Liver (tissue), 8 donors: ENCODE measurements at regions not wholly inside any gene's neighbourhood (a gene's known extent, or its start where the extent isn't known, plus 50 kb on each side); places are given as distances from the start of the nearest gene placed in this dataset.
A peak's percentile ranks its signal among the peaks of the same experiment; 100 is the strongest.

Source experiments
- DNase-seq: peaks from one replicate; pipeline ENCODE4 v3.0.0-alpha.2; 2017; ENCODE audit warnings: low spot score
- H3K27ac ChIP-seq, 2 donors: one replicate each; pipeline ENCODE4 v1.7.0; 2013; ENCODE audit warnings: inconsistent platforms in 2 of 2, low read length in 2 of 2, control low read depth in 1 of 2, low read depth in 1 of 2, mild to moderate bottlenecking in 1 of 2
- H3K27me3 ChIP-seq, 4 donors: one replicate each; pipeline versions ENCODE4 v1.6.1 to v1.7.0; 2013; ENCODE audit warnings: low read length in 3 of 4, inconsistent platforms in 1 of 4, mild to moderate bottlenecking in 1 of 4, moderate library complexity in 1 of 4; ENCODE audit not compliant: control insufficient read depth in 4 of 4, insufficient read depth in 4 of 4
- H3K36me3 ChIP-seq, 4 donors: one replicate each; pipeline versions ENCODE4 v1.6.1 to v1.7.0; 2013; ENCODE audit warnings: low read length in 3 of 4, mild to moderate bottlenecking in 3 of 4, low read depth in 1 of 4, moderate library complexity in 1 of 4; ENCODE audit not compliant: control insufficient read depth in 4 of 4, insufficient read depth in 3 of 4
- H3K4me1 ChIP-seq, 4 donors: one replicate each; pipeline versions ENCODE4 v1.6.1 to v1.7.0; 2013; ENCODE audit warnings: low read length in 3 of 4, mild to moderate bottlenecking in 3 of 4, moderate library complexity in 1 of 4; ENCODE audit not compliant: control insufficient read depth in 4 of 4, insufficient read depth in 4 of 4
- H3K4me3 ChIP-seq, 3 donors: one replicate each; pipeline versions ENCODE4 v1.6.1 to v1.7.0; 2013; ENCODE audit warnings: low read length in 3 of 3, control low read depth in 1 of 3, low read depth in 1 of 3, mild to moderate bottlenecking in 1 of 3
- H3K9ac ChIP-seq, 2 donors: one replicate each; pipeline ENCODE4 v1.7.0; 2013; ENCODE audit warnings: low read length in 2 of 2, mild to moderate bottlenecking in 2 of 2, moderate library complexity in 2 of 2, control low read depth in 1 of 2, low read depth in 1 of 2
- H3K9me3 ChIP-seq, 4 donors: one replicate each; pipeline versions ENCODE4 v1.6.1 to v1.7.0; 2013; ENCODE audit warnings: low read length in 3 of 4; ENCODE audit not compliant: control insufficient read depth in 4 of 4
- ATF3 ChIP-seq: IDR thresholded peaks from 2 replicates; pipeline ENCODE4 v1.6.1; 2016; ENCODE audit warnings: antibody characterized with exemption
- CTCF ChIP-seq: fragments of 150-350 bp; IDR thresholded peaks from 2 replicates; pipeline ENCODE4 v1.5.1; 2017; ENCODE audit warnings: improper control_type of control experiment, low read depth, low read length; ENCODE audit not compliant: missing input control
- EGR1 ChIP-seq, 2 donors: IDR thresholded peaks; 2 replicates each; pipeline ENCODE4 v1.6.1; 2016 to 2018; ENCODE audit warnings: antibody characterized with exemption in 2 of 2, low read depth in 2 of 2
- FOXA1 ChIP-seq: IDR thresholded peaks from 2 replicates; pipeline ENCODE4 v1.6.1; 2016; ENCODE audit warnings: antibody characterized with exemption
- FOXA2 ChIP-seq: IDR thresholded peaks from 2 replicates; pipeline ENCODE4 v1.6.1; 2016; ENCODE audit warnings: antibody characterized with exemption
- HNF4A ChIP-seq, 2 donors: conservative IDR thresholded peaks; 2 replicates each; pipeline ENCODE4 v1.6.1; 2016; ENCODE audit warnings: antibody characterized with exemption in 2 of 2, mild to moderate bottlenecking in 2 of 2
- HNF4G ChIP-seq: IDR thresholded peaks from 2 replicates; pipeline ENCODE4 v1.6.1; 2016; ENCODE audit warnings: antibody characterized with exemption
- JUND ChIP-seq, 2 donors: IDR thresholded peaks; 2 replicates each; pipeline ENCODE4 v1.6.1; 2016; ENCODE audit warnings: antibody characterized with exemption in 2 of 2
- MAX ChIP-seq: IDR thresholded peaks from 2 replicates; pipeline ENCODE4 v1.6.1; 2016; ENCODE audit warnings: antibody characterized with exemption
- NR2F2 ChIP-seq: IDR thresholded peaks from 2 replicates; pipeline ENCODE4 v1.6.1; 2016; ENCODE audit warnings: antibody characterized with exemption
- RAD21 ChIP-seq, 2 donors: IDR thresholded peaks; 2 replicates each; pipeline ENCODE4 v1.6.1; 2016; ENCODE audit warnings: antibody characterized with exemption in 2 of 2, mild to moderate bottlenecking in 2 of 2
- RXRA ChIP-seq, 2 donors: IDR thresholded peaks; 2 replicates each; pipeline ENCODE4 v1.6.1; 2017 to 2018; ENCODE audit warnings: antibody characterized with exemption in 2 of 2, mild to moderate bottlenecking in 1 of 2
- SP1 ChIP-seq: IDR thresholded peaks from 2 replicates; pipeline ENCODE4 v1.6.1; 2018; ENCODE audit warnings: antibody characterized with exemption, mild to moderate bottlenecking
- TAF1 ChIP-seq: conservative IDR thresholded peaks from 2 replicates; pipeline ENCODE4 v1.6.1; 2016; ENCODE audit warnings: antibody characterized with exemption, mild to moderate bottlenecking
- YY1 ChIP-seq: IDR thresholded peaks from 2 replicates; pipeline ENCODE4 v1.6.1; 2016; ENCODE audit warnings: antibody characterized with exemption, mild to moderate bottlenecking
- ZBTB33 ChIP-seq: IDR thresholded peaks from 2 replicates; pipeline ENCODE4 v1.6.1; 2016; ENCODE audit warnings: antibody characterized with exemption
- WGBS: extraction: QIAGEN DNeasy Blood & Tissue Kit; methylation state at CpG from one replicate; pipeline ENCODE4 v1.1.7; 2013; 5-methylcytosine and 5-hydroxymethylcytosine counted together
- donor health status: healthy.
- donor health status: healthy.
- donor health status: healthy.
- donor health status: healthy.
- donor health status: healthy.

- Histone ChIP-seq H3K4me1 (peaks cover 0 to 2% (median under 1%) of the 10 kb centered on the region in 4 donors), H3K27me3 (no peaks in the 10 kb centered on the region), H3K4me3 (no peak overlapping the region), H3K9me3 (no peaks in the 10 kb centered on the region), H3K36me3 (no peaks in the 10 kb centered on the region), H3K27ac (no peak overlapping the region), H3K9ac (no peak overlapping the region)
- WGBS, result 94% methylated on average over 6 of the region's 6 CpGs
- no peak for TF ChIP-seq ATF3
- no peak for TF ChIP-seq RAD21 (IDR thresholded peaks at IDR 0.05)
- no peak for TF ChIP-seq EGR1 (IDR thresholded peaks at IDR 0.05; ENCODE audit: low read depth in 2 of 2)
- no peak for TF ChIP-seq ZBTB33
- no peak for TF ChIP-seq SP1
- no peak for TF ChIP-seq TAF1
- TF ChIP-seq FOXA2, result no peak
- TF ChIP-seq MAX, result no peak
- no peak for TF ChIP-seq RXRA (IDR thresholded peaks at IDR 0.05)
- TF ChIP-seq HNF4G, result no peak
- TF ChIP-seq YY1, result no peak
- TF ChIP-seq JUND (IDR thresholded peaks at IDR 0.05), result no peak
- no peak for TF ChIP-seq FOXA1
- no peak for TF ChIP-seq HNF4A (conservative IDR thresholded peaks at IDR 0.05)
- TF ChIP-seq CTCF, result no peak
- no peak for TF ChIP-seq NR2F2
- no peak for DNase-seq
Observed at GRCh38 chr4:81751531-81752289, 280.0 kb upstream of the RASGEF1B start.

- Histone ChIP-seq H3K27ac (no peak overlapping the region), H3K36me3 (no peaks in the 10 kb centered on the region), H3K9ac (no peak overlapping the region), H3K27me3 (no peaks in the 10 kb centered on the region), H3K9me3 (no peaks in the 10 kb centered on the region), H3K4me1 (peaks cover 0 to 3% (median 2%) of the 10 kb centered on the region in 4 donors), H3K4me3 (no peak overlapping the region)
- 49% methylated on average over 2 of the region's 2 CpGs for WGBS
- no peak for DNase-seq
- peak; percentile 35 for TF ChIP-seq NR2F2
- no peak for TF ChIP-seq EGR1 (IDR thresholded peaks at IDR 0.05; ENCODE audit: low read depth in 2 of 2)
- peak; percentile 57 for TF ChIP-seq ATF3
- no peak for TF ChIP-seq FOXA1
- TF ChIP-seq JUND (IDR thresholded peaks at IDR 0.05), result peak in 1 of 2 donors; percentile 27
- peak; percentile 24 for TF ChIP-seq SP1
- TF ChIP-seq HNF4A (conservative IDR thresholded peaks at IDR 0.05), result peak in 1 of 2 donors; percentile 13
- peak in 1 of 2 donors; percentile 20 for TF ChIP-seq RAD21 (IDR thresholded peaks at IDR 0.05)
Observed at GRCh38 chr4:81747242-81747930, 275.7 kb upstream of the RASGEF1B start.
